ENCODE measurements at regions not wholly inside any gene's neighbourhood (a gene's known extent, or its start where the extent isn't known, plus 50 kb on each side); places are given as distances from the start of the nearest gene placed in this dataset.

DNA sequence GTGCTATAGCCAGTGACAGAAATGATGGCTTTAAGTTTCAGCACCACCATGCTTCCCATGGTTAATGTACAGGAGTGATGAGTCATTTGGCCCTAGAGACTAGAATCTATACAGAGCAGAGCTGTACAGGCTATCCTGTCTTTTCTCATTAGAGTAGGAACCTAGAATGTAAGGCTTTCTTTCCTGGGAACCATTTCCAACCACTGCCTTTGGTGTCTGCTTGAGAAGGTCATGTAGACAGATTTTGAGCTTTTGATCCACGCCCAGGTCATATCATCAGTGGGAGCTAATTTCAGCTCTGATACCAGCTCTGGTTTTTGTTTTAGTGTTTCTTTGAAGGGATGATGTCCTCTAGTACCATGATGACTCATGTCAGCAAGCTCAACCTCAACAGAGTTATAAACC lies 543.1 kb downstream of the NTRK3 start:
- no TSS peak for BruUV-seq (replicated peaks)
- no peaks in the 10 kb centered on the region for H3K4me1 ChIP-seq (ENCODE audit: control insufficient read depth, insufficient read depth, low read length)
- ATAC-seq (no peak), DNase-seq (ENCODE audit: low read depth, low spot score) (no peak)
- H3K36me3 ChIP-seq (ENCODE audit: control insufficient read depth, insufficient read depth, low read length) = no peaks in the 10 kb centered on the region
- ChIA-PET POLR2A (interaction anchor here (0.7 kb wide), 1 partner anchor 157 kb away, joined by 5 read pairs; no protein-coding TSS in a partner anchor), CTCF (no interaction called here)
- no peak overlapping the region for H3K4me3 ChIP-seq (ENCODE audit: low read depth in 2 of 2, low read length in 2 of 2)
- no peaks in the 10 kb centered on the region for H3K9me3 ChIP-seq (ENCODE audit: control insufficient read depth, insufficient read depth, low read depth, low read length)
- intact Hi-C loops (cut with micrococcal nuclease; ENCODE audit: unreplicated experiment) (no loop called here), in situ Hi-C loops (cut with HindIII; ENCODE audit: low pct_unique_long_range_greater_than_20kb, low sequenced_read_pairs) (no loop called here)
- no peak overlapping the region for H3K27ac ChIP-seq (ENCODE audit: low read length)
- H3K27me3 ChIP-seq (ENCODE audit: control insufficient read depth, insufficient read depth, low read length) = no peaks in the 10 kb centered on the region
- TF ChIP-seq, protein P1, sequence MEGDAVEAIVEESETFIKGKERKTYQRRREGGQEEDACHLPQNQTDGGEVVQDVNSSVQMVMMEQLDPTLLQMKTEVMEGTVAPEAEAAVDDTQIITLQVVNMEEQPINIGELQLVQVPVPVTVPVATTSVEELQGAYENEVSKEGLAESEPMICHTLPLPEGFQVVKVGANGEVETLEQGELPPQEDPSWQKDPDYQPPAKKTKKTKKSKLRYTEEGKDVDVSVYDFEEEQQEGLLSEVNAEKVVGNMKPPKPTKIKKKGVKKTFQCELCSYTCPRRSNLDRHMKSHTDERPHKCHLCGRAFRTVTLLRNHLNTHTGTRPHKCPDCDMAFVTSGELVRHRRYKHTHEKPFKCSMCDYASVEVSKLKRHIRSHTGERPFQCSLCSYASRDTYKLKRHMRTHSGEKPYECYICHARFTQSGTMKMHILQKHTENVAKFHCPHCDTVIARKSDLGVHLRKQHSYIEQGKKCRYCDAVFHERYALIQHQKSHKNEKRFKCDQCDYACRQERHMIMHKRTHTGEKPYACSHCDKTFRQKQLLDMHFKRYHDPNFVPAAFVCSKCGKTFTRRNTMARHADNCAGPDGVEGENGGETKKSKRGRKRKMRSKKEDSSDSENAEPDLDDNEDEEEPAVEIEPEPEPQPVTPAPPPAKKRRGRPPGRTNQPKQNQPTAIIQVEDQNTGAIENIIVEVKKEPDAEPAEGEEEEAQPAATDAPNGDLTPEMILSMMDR (IDR thresholded peaks at IDR 0.05) = no peak
- TF ChIP-seq, protein P2, sequence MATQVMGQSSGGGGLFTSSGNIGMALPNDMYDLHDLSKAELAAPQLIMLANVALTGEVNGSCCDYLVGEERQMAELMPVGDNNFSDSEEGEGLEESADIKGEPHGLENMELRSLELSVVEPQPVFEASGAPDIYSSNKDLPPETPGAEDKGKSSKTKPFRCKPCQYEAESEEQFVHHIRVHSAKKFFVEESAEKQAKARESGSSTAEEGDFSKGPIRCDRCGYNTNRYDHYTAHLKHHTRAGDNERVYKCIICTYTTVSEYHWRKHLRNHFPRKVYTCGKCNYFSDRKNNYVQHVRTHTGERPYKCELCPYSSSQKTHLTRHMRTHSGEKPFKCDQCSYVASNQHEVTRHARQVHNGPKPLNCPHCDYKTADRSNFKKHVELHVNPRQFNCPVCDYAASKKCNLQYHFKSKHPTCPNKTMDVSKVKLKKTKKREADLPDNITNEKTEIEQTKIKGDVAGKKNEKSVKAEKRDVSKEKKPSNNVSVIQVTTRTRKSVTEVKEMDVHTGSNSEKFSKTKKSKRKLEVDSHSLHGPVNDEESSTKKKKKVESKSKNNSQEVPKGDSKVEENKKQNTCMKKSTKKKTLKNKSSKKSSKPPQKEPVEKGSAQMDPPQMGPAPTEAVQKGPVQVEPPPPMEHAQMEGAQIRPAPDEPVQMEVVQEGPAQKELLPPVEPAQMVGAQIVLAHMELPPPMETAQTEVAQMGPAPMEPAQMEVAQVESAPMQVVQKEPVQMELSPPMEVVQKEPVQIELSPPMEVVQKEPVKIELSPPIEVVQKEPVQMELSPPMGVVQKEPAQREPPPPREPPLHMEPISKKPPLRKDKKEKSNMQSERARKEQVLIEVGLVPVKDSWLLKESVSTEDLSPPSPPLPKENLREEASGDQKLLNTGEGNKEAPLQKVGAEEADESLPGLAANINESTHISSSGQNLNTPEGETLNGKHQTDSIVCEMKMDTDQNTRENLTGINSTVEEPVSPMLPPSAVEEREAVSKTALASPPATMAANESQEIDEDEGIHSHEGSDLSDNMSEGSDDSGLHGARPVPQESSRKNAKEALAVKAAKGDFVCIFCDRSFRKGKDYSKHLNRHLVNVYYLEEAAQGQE (IDR thresholded peaks at IDR 0.05; ENCODE audit: insufficient read depth in 1 of 2, low read depth in 2 of 2, low read length in 1 of 2) = no peak
- no peak for TF ChIP-seq POLR2AphosphoS5 (IDR thresholded peaks at IDR 0.05; ENCODE audit: low read depth, low read length)
- TF ChIP-seq TCF7L2 (IDR thresholded peaks at IDR 0.05; ENCODE audit: low read depth, low read length) = no peak
- no peak for TF ChIP-seq SIN3A (IDR thresholded peaks at IDR 0.05; ENCODE audit: borderline replicate concordance, insufficient read depth, low read depth, low read length)

DNA sequence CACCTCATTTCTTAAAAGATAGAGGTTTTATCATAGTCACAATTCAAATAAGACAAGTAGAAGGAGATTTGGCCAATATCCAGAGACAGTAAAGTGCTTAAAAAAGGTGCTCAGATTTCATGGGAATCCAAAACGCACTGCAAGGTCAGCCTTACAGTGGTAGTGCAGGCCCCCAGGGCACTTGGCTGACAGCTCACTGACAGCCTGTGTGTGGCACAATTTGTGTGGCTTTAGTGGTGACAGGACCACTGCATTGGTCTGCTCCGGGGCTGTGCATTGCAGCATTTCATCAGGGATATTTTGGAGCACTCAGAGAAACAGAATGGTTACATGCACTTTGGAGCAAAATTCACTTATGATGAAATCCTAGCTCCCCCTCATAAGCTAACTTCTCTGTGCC lies 544.3 kb downstream of the NTRK3 start:
- Histone ChIP-seq H3K27ac (ENCODE audit: low read length) (no peak overlapping the region), H3K9me3 (ENCODE audit: control insufficient read depth, insufficient read depth, low read depth, low read length) (no peaks in the 10 kb centered on the region), H3K27me3 (ENCODE audit: control insufficient read depth, insufficient read depth, low read length) (no peaks in the 10 kb centered on the region), H3K36me3 (ENCODE audit: control insufficient read depth, insufficient read depth, low read length) (no peaks in the 10 kb centered on the region), H3K4me1 (ENCODE audit: control insufficient read depth, insufficient read depth, low read length) (no peaks in the 10 kb centered on the region), H3K4me3 (ENCODE audit: low read depth in 2 of 2, low read length in 2 of 2) (no peak overlapping the region)
- intact Hi-C loops (cut with micrococcal nuclease; ENCODE audit: unreplicated experiment) (no loop called here), in situ Hi-C loops (cut with HindIII; ENCODE audit: low pct_unique_long_range_greater_than_20kb, low sequenced_read_pairs) (no loop called here)
- CTCF ChIA-PET = no interaction called here
- DNase-seq (ENCODE audit: low read depth, low spot score) (no peak), ATAC-seq (no peak)
- BruUV-seq (replicated peaks) = no TSS peak
- TF ChIP-seq POLR2AphosphoS5 (IDR thresholded peaks at IDR 0.05; ENCODE audit: low read depth, low read length) (no peak), TCF7L2 (IDR thresholded peaks at IDR 0.05; ENCODE audit: low read depth, low read length) (no peak), SIN3A (IDR thresholded peaks at IDR 0.05; ENCODE audit: borderline replicate concordance, insufficient read depth, low read depth, low read length) (no peak)
- TF ChIP-seq, protein P1 (IDR thresholded peaks at IDR 0.05) = no peak
- TF ChIP-seq, protein P2 (IDR thresholded peaks at IDR 0.05; ENCODE audit: insufficient read depth in 1 of 2, low read depth in 2 of 2, low read length in 1 of 2) = no peak
- POLR2A ChIA-PET = no interaction called here
